GM21723 (cell line): ENCODE measurements at regions not wholly inside any gene's neighbourhood (a gene's known extent, or its start where the extent isn't known, plus 50 kb on each side); places are given as distances from the start of the nearest gene placed in this dataset.

Source experiments
- ATAC-seq: cut with Tn5 transposase; IDR thresholded peaks from one replicate; pipeline ENCODE4 v1.9.1; 2021; ENCODE audit warnings: mild to moderate bottlenecking, moderate library complexity; ENCODE audit not compliant: unreplicated experiment

DNA sequence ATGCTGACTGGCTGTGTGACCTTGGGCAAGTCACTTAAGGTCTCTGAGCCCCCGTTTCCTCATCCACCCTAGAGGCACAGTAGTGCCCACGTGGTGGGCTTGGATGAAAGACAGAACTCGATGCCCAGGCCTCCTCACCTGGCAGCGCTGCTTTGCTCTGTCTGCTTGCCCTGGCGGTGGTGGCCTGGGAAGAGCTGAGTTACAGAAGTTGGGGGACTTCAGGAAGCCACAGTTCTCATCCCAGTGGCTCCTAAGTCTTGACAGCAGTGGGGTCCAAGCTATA lies 171.5 kb upstream of the IER5L start:
- no peak for ATAC-seq

DNA sequence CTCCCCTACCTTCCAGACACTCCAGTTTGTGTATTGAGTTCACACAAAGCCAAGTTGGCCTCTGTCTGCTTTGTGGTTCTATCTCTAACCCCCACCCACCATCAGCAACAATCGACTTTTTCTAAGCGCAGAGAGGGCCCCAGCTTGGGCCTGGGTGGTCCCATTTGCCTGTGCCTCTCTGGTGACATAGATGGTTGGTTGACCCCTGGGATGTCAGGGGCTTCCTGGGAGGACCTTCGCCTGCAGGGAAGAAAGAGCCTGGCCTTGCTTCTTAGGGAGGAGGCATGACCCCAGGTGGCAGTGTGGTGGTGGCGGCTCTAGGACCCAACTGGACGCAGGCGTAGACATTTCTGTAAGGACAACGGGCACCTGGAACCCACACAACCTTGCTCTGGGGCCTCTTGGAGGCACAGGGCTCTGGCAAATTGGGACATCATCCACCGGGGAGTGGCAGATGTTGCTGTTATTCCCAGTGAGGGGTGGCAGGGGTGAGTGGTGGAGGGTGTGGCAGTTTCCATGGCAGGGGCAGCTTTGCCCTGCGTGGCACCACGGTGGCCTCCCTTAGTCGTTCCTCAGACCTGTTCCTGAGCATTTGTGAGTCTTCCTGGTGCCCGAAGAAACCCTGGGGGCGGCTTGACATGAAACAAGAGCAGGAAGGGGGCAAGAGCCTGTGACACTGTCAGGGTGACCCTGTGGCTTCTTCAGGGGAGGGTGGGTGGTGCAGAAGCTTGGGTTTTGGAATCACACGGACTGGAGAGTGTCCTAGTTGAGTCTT lies 171.0 kb upstream of the IER5L start:
- no peak for ATAC-seq

DNA sequence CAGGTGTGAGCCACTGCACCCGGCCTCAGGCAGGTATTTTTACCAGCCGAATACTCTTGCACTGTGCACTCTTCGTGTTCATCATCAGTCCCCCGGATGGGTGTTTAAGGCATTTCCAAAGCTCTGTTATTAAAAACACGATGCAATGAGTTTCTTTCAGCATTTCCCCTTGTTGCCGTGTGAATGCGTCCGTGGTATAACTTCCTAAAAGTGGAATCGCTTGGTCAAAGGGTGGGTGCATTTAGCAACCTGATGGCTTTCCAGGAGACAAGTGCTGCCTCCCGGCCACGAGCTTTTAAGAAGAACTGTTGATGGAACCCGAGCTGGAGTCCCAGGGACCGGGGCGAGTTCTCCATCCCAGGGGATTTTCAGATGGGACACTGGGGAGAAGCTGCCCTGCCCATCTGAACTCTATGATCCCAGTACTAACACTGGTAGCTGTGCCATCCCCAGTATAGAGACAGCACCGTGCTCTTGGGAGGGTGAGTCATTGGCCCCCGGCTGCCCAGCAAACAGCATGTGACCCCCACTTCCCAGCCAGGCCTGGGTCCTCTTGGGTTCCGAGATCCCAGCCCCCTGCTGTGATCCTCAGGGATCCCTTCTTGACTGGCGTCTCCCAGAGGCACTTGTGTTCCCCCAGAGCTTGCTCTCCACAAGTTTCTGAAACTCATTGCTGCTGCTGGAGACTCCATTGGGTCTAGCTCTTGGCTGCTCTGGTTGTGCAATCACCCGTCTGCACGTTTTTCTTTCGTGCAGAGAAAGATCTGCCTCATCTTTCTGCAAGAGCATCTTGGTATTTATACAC lies 169.5 kb upstream of the IER5L start:
- ATAC-seq, result no peak

DNA sequence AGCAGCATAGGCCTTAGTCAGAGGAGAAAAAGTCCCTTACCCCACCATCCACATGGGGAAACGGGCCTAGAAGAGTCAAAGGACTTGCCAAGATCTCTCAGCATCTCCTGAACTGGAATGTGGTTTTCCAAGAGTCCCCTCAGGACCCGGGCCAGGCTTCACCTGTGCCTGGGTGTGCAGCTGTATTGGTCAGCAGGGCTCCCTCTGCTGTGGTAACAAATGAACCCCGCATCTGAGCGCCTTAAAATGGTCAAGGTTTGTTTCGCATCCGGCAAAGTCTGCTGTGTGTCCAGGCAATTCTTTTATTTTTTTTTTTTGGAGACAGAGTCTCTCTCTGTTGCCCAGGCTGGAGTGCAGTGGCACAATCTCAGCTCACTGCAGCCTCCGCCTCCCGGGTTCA lies 168.0 kb upstream of the IER5L start:
- no peak for ATAC-seq

DNA sequence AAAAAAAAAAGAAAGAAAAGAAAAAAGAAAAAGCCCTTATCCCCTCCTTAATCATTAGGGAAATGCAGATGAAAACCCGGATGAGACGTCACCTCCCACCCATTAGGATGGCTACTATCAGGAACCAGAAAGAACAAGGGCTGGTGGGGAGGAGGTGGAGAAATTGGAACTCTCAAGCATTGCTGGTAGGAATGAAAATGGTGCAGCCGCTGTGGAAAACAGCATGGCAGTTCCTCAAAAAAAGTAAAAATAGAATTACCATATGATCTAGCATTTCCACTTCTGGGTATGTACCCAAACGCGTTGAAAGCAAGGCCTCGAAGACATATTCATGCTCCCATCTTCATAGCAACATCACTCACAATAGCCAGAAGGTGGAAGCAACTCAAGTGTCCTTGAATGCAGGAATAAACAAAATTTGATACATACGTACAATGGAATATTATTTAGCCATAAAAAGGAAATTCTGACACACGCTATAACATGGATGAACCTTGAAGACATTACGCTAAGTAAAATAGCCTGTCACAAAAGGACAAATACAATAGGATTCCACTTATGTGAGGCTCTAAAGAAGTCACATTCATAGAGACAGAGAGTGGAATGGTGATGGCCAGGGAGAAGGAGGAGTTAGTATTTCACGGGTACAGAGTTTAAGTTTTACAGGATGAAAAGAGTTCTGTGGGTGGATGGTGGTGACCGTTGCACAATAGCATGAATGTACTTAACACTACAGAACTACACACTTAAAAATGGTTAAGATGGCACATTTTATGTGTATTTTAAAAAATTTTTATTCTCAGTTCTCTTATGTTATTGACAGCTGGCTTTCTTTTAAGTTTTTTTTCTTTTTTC lies 166.8 kb upstream of the IER5L start:
- ATAC-seq, result no peak

DNA sequence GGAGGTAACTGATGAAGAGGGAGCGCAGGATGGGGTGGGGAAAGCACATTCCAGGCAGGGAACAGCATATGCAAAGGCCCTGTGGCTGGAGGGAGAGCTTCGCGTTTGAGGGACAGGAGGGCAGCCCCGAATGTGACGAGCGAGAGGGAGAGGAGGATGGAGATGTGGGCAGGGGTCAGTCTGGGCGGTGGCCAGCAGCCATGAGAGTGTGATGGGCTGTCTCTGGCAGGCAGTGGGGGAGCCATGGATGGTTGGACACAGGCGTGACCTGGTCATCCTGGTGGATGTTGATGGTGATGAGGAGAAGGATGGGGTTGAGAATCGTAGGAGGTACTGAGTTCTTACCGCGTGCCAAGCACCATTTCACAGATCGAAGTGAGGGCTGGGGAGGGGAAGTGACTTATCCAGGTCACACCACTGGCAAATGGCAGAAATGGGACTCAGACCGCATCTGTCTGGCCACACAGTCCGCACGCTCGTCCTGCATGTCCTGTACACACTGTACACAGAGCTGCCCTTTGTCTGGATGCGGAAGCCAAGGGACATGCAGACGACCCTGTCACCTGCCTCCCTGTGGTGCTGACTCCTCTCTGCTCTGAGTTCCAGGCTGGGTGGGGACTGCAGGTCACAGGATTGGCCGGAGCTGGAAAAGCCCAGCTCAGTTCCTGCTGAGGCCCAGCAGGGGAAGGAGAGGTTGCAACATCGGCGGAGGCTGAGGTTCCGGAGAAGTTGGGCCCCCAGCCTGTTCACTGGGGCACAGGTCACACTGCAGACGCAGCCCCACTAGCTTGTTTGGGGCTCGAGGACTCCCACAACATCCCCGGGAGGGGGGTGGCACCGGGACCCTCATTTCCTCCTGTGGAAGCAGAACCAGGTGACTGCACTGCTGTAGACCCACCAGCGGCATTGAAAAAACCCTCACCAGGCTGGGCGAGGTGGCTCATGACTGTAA lies 165.6 kb upstream of the IER5L start:
- no peak for ATAC-seq

DNA sequence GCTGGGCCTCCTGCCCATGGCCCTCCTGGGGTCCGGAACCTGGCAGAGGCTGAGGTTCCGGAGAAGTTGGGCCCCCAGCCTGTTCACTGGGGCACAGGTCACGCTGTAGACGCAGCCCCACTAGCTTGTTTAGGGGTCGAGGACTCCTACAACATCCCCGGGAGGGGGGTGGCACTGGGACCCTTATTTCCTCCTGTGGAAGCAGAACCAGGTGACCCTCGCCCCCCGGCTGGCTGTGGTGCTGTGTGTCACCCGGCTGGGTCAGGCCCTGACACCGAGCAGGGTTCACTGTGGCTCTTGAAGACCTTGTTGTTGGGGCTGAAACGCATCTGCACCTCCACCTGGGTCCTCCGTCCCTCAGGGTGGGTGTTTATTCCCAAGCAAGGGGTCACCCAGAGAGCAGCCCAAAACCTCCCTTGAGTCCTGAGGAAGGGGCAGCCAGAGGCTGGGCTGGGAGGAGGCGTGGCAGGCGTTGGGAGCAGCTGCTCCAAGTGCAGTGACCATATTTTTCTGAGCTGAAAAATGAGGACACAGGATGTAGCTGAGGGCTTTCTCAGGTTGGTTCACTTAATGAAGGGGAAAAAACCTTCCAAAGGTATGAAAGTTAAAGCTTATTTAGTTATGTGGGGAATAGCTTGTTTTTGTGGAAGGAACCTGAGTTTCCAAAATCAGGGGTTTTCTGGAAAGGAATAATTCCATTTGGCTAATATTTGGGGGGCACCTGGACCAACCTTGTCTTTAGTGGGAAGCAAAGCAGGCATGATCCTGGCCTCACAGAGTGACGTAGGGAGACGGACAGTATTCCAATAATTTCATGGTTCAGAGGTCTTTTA lies 164.7 kb upstream of the IER5L start:
- ATAC-seq, result no peak

DNA sequence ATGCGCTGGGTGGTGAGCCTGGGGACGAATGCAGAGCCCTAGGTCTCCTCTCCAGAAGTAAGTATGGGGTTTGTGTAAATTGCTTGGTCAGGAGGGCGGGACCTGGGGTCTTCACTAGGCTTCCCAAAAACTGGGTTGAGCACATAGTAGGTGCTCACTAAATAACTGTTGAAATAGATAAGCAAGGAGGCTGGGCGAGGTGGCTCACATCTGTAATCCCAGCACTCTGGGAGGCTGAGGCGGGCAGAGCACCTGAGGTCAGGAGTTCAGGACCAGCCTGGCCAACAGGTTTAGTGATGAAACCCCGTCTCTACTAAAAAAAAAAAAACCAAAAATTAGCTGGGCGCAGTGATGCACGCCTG lies 163.9 kb upstream of the IER5L start:
- ATAC-seq, result no peak

DNA sequence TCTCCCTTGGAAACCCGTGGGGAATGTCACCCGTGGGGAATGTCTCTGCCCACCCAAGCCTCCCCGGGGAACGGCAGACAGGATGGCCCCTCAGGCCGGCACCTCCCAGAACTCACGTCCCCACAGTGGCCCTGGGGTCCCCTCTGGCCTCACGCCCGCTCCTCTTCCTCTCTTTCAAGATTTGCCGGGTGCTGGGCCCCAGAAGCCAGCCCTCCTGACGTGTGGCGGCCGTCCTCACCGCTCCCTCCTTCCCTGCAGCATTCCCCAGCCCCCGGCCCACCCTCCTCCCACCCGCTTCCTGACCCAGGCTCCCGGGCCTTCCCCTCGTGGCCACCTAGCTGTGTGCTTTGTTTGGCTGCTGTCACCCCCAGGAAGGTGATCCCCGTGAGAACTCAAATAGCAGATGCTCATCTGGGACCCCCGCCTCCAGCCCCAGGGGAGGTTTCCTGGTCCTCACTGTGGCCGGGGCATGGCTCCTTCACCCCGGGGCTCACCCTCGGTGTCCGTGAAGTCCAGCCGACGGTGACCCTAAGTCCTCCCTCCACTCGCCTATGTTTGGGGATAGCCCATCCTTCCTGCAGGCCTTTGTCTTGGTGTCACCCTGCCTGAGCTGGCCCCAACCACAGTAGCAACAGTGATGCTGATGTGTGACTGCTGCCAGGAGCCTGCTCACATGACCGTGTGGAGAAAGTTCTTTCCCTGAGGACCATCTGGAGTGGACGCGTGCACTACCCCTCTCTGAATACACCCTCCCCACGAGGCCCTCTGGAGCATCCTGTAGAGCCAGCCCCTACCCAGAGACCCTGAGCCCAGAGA lies 163.3 kb upstream of the IER5L start:
- ATAC-seq, result no peak

DNA sequence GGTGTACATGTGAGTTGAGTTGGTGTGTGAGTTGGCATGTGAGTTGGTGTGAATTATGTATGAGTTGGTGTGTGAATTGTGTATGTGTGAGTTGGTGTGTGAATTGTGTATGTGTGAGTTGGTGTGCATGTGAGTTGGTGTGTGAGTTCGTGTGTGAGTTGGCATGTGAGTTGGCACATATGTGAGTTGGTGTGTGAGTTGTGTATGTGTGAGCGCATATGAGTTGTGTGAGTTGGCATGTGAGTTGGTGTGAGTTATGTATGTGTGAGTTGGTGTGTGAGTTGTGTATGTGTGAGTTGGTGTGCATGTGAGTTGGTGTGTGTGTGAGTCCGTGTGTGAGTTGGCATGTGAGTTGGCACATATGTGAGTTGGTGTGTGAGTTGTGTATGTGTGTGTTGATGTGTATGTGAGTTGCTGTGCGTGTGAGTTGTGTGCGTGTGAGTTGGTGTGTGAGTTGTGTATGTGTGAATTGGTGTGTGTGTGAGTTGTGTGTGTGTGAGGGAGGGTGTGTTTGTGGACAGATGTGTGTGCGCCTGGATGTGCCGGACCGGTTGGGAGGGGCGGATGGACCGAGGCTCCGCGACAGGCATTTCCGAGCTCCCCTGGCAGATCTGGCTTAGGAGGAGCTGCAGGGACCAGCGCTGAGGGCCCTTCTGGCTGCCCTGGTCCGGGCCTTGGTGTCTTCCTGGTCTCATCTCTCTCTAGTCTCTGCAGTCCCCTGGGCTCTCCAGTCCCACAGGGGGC lies 162.5 kb upstream of the IER5L start:
- ATAC-seq, result no peak

DNA sequence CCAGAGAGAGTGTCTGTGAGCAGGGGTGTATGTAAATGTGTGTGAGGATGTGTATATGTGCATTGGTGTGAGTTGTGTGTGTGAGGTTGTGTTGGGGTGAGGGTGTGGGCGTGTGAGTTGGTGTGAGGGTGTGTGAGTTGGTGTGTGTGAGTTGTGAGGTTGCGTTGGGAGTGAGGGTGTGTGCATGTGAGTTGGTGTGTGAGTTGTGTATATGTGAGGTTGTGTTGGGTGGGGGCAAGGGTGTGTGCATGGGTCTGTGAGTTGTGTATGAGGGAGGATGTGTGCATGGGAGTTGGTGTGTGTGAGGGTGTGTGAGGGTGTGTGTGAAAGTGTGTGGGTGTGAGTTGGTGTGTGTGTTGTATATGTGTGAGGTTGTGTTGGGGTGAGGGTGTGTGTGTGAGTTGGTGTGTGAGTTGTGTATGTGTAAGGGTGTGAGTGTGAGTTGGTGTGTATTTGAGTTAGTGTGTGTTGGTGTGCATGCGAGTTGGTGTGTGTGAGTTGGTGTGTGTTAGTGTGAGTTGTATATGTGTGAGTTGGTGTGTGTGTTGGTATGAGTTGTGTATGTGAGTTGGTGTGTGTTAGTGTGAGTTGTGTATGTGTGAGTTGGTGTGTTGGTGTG lies 161.6 kb upstream of the IER5L start:
- ATAC-seq, result no peak

DNA sequence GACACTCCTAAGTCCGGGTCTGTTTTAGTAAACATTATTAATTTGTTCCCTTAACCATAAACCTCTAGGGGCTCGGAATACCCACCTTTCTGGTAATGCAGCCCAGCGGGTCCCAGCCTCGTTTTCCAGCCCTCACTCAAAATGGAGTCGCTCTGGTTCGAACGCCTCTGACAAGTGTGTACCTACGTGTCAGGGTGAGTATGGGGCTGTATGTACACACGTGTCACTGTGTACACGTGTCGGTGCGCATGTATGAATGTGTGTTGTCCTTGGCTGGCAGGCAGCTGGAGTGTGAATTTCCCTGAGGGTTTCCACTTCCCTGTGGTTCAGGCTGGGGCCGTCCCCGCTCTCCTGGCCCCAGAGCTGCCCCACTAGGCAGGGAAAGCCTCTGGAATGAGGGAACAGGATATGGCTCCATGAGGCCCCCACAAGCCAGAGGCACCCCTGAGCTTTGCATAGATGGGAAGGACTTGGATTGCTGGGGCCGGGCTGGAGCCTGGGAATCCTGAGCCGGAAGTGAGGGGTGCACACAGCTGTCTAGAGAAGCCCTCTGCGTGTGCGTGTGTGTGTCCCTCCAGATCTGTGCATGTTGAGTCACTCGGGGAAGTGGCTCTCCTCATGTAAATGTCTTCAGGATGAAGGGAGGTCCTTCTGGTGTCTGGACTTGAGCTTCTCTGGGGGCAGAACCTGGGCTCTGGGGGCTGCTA lies 160.8 kb upstream of the IER5L start:
- no peak for ATAC-seq

DNA sequence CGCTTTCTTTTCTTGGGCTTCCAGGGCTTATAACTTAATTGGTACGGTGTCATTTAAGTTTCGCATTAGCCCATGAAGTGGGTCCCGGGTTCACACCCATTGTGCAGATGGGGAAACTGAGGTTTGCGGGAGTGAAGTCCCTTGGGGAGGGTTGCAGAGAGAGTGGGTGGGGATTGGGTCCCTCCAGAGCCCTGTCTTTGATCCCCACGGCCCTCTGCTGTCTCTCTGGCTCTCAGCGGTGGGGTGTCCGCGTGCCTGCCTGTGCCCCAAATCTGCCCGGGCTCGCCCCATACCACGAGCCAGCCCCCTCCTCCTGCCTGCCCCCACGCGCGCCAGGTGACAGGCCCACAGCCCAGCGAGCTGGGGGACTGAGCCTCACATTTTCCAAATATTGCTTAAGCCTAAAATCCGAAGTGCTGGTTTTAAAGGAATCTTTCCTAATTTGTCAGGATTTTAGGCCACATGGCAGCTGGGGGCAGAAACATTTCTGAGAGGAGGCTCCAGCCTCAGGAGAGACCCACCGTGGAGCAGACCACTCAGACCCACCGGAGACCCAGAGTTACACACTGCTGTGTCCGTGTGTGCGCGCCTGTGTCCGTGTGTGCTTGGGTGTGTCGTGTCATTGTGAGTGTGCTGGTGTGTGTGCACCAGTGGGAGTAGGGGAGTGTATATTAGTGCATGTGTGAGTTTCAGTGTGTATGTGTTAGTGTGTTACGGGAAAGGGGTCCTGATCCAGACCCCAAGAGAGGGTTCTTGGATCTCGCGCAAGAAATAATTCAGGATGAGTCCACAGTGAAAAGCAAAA lies 159.5 kb upstream of the IER5L start:
- ATAC-seq, result no peak

DNA sequence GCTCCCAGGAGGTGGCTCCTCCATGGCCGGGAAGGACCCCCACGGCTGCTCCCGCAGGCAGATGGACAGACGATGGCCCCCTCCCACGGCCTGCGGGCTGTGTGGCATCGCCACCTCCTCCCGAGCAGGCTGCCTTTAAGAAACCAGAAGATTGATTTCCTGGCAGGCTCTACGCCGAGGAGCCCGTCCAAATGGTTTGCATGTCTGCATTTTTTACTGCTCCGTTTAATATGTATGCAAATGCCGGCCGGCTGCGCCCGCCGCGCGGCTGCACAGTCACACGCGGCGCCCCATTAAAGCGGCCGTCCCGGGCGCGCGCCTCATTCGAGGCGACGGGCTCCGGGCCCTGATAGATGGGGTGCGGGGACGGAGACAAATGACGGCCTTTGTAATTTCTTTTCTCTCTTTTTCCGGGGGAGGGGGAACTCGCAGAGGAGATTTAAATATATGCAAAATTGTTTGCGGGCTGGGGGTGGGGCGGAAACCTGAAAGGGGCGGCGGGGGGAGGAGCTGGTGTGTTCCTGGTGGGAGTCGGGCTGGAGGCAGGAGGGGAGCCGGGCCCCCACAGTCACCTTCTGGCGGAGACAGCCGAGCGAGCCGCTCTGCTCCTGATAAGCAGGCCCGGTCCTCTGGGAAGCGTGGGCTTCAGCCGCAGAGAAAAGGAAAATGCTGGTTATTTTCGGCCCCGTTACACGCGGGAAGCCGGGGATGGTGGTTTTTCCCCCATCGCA lies 158.7 kb upstream of the IER5L start:
- ATAC-seq, result no peak

DNA sequence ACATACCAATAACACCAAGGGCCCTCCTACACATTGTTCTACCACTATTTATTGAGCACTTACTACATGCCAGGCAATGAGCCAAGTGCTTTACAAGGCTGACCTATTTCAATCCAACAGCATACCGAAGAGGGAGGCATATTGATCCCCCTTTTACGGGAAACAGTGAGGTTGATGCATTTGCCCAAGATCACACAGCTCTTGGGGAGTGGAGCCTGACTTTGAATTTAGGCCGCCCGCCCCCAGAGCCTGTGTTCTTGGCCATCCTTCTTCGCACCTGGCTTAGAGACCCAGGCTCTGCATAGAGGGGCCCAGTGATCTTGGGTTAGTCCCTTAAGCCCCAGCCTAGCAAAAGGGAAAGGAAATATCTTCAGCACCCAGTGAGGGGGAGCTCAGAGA lies 158.1 kb upstream of the IER5L start:
- no peak for ATAC-seq
